ENCODE measurements at regions not wholly inside any gene's neighbourhood (a gene's known extent, or its start where the extent isn't known, plus 50 kb on each side); places are given as distances from the start of the nearest gene placed in this dataset.

- Histone ChIP-seq H3K9me2 (ENCODE audit: low read depth, low read length) (no peaks in the 10 kb centered on the region), H3K4me2 (ENCODE audit: low read length) (no peak overlapping the region), H3K9ac (ENCODE audit: low read length) (no peak overlapping the region), H2AFZ (ENCODE audit: low read length) (no peak overlapping the region), H3K27me3 (ENCODE audit: insufficient read depth, low read length) (no peaks in the 10 kb centered on the region), H3K27ac (ENCODE audit: low read depth, low read length, poor library complexity, severe bottlenecking) (no peak overlapping the region), H3K4me3 (ENCODE audit: low read depth, low read length, poor library complexity, severe bottlenecking) (no peak overlapping the region), H3F3A (ENCODE audit: insufficient read depth, low read length) (no peaks in the 10 kb centered on the region), H3K9me3 (ENCODE audit: low read length) (no peaks in the 10 kb centered on the region), H3K79me2 (ENCODE audit: insufficient read depth, low read length) (no peaks in the 10 kb centered on the region), H3K36me3 (ENCODE audit: insufficient read depth, low read length) (no peaks in the 10 kb centered on the region), H3K4me1 (ENCODE audit: insufficient read depth, low read length, severe bottlenecking) (no peaks in the 10 kb centered on the region), H4K20me1 (ENCODE audit: insufficient read depth, low read length) (no peaks in the 10 kb centered on the region)
- TF ChIP-seq CTCF (IDR thresholded peaks at IDR 0.05; ENCODE audit: low read length) (no peak), EZH2 (IDR thresholded peaks at IDR 0.05; ENCODE audit: borderline replicate concordance, low read length) (no peak)
Measured at GRCh38 chr5:147152086-147152485, 82.7 kb upstream of the STK32A start.

- H3K27ac ChIP-seq (ENCODE audit: low read depth, low read length, poor library complexity, severe bottlenecking) = no peak overlapping the region
Measured at GRCh38 chr5:147154809-147155208, 80.0 kb upstream of the STK32A start.

GRCh38 chr5:147156012-147156411, 78.8 kb upstream of the STK32A start:
- no peak overlapping the region for H3K27ac ChIP-seq (ENCODE audit: low read depth, low read length, poor library complexity, severe bottlenecking)
- H3K4me1 ChIP-seq (ENCODE audit: insufficient read depth, low read length, severe bottlenecking) = no peaks in the 10 kb centered on the region
- no peaks in the 10 kb centered on the region for H3K9me3 ChIP-seq (ENCODE audit: low read length)
- H3K9ac ChIP-seq (ENCODE audit: low read length) = no peak overlapping the region
- H2AFZ ChIP-seq (ENCODE audit: low read length) = no peak overlapping the region
- H3K27me3 ChIP-seq (ENCODE audit: insufficient read depth, low read length) = no peaks in the 10 kb centered on the region
- no peak for TF ChIP-seq CTCF (IDR thresholded peaks at IDR 0.05; ENCODE audit: low read length)
- TF ChIP-seq EZH2 (IDR thresholded peaks at IDR 0.05; ENCODE audit: borderline replicate concordance, low read length) = no peak
- H3F3A ChIP-seq (ENCODE audit: insufficient read depth, low read length) = no peaks in the 10 kb centered on the region
- no peaks in the 10 kb centered on the region for H3K79me2 ChIP-seq (ENCODE audit: insufficient read depth, low read length)
- no peaks in the 10 kb centered on the region for H4K20me1 ChIP-seq (ENCODE audit: insufficient read depth, low read length)
- H3K4me2 ChIP-seq (ENCODE audit: low read length) = no peak overlapping the region
- H3K9me2 ChIP-seq (ENCODE audit: low read depth, low read length) = no peaks in the 10 kb centered on the region
- H3K4me3 ChIP-seq (ENCODE audit: low read depth, low read length, poor library complexity, severe bottlenecking) = no peak overlapping the region
- H3K36me3 ChIP-seq (ENCODE audit: insufficient read depth, low read length) = no peaks in the 10 kb centered on the region

More at GRCh38 chr5:147154809-147155208, 80.0 kb upstream of the STK32A start:
- H2AFZ ChIP-seq (ENCODE audit: low read length) = no peak overlapping the region
- TF ChIP-seq EZH2 (IDR thresholded peaks at IDR 0.05; ENCODE audit: borderline replicate concordance, low read length) (no peak), CTCF (IDR thresholded peaks at IDR 0.05; ENCODE audit: low read length) (no peak)
- H3K36me3 ChIP-seq (ENCODE audit: insufficient read depth, low read length) = no peaks in the 10 kb centered on the region
- no peaks in the 10 kb centered on the region for H3K79me2 ChIP-seq (ENCODE audit: insufficient read depth, low read length)
- H3K9ac ChIP-seq (ENCODE audit: low read length) = no peak overlapping the region
- H3K4me2 ChIP-seq (ENCODE audit: low read length) = no peak overlapping the region
- H3F3A ChIP-seq (ENCODE audit: insufficient read depth, low read length) = no peaks in the 10 kb centered on the region
- H3K9me2 ChIP-seq (ENCODE audit: low read depth, low read length) = no peaks in the 10 kb centered on the region
- no peaks in the 10 kb centered on the region for H3K9me3 ChIP-seq (ENCODE audit: low read length)
- no peaks in the 10 kb centered on the region for H3K27me3 ChIP-seq (ENCODE audit: insufficient read depth, low read length)
- no peaks in the 10 kb centered on the region for H4K20me1 ChIP-seq (ENCODE audit: insufficient read depth, low read length)
- no peaks in the 10 kb centered on the region for H3K4me1 ChIP-seq (ENCODE audit: insufficient read depth, low read length, severe bottlenecking)
- no peak overlapping the region for H3K4me3 ChIP-seq (ENCODE audit: low read depth, low read length, poor library complexity, severe bottlenecking)

All from OCI-LY1 (cell line).